ENCODE measurements at regions not wholly inside any gene's neighbourhood (a gene's known extent, or its start where the extent isn't known, plus 50 kb on each side); places are given as distances from the start of the nearest gene placed in this dataset.

GRCh38 chr9:73053543-73053942 lies 98.1 kb upstream of the ANXA1 start:
- no peaks in the 10 kb centered on the region for H3K9me3 ChIP-seq (ENCODE audit: control insufficient read depth in 4 of 4, low read length in 3 of 4)
- no peaks in the 10 kb centered on the region for H3K36me3 ChIP-seq (ENCODE audit: control insufficient read depth in 4 of 4, insufficient read depth in 3 of 4, low read depth in 1 of 4, low read length in 3 of 4)
- peaks cover 5 to 23% (median 9%) of the 10 kb centered on the region in 4 donors for H3K4me1 ChIP-seq (ENCODE audit: control insufficient read depth in 4 of 4, insufficient read depth in 4 of 4, low read length in 3 of 4)
- no peak overlapping the region for H3K27ac ChIP-seq (ENCODE audit: low read depth in 1 of 2, low read length in 2 of 2)
- no peak overlapping the region for H3K4me3 ChIP-seq (ENCODE audit: low read depth in 1 of 3, low read length in 3 of 3)
- DNase-seq (ENCODE audit: low spot score), result no peak
- H3K9ac ChIP-seq (ENCODE audit: low read depth in 1 of 2, low read length in 2 of 2), result no peak overlapping the region
- H3K27me3 ChIP-seq (ENCODE audit: control insufficient read depth in 4 of 4, insufficient read depth in 4 of 4, low read length in 3 of 4), result no peaks in the 10 kb centered on the region
- TF ChIP-seq ATF3 (IDR thresholded peaks at IDR 0.05) (no peak), SP1 (IDR thresholded peaks at IDR 0.05) (no peak), CTCF (IDR thresholded peaks at IDR 0.05; ENCODE audit: low read depth, low read length, missing input control) (no peak), REST (IDR thresholded peaks at IDR 0.05) (no peak), JUND (IDR thresholded peaks at IDR 0.05) (no peak), RXRA (IDR thresholded peaks at IDR 0.05) (peak in 1 of 2 donors; percentile 40), FOXA1 (IDR thresholded peaks at IDR 0.05) (no peak), TAF1 (conservative IDR thresholded peaks at IDR 0.05) (no peak), HNF4G (IDR thresholded peaks at IDR 0.05) (no peak), GABPA (IDR thresholded peaks at IDR 0.05 in 1 of 2, conservative IDR thresholded peaks at IDR 0.05 in 1 of 2) (no peak), NR2F2 (IDR thresholded peaks at IDR 0.05) (no peak), ZBTB33 (IDR thresholded peaks at IDR 0.05) (no peak), MAX (IDR thresholded peaks at IDR 0.05) (no peak), HNF4A (conservative IDR thresholded peaks at IDR 0.05) (no peak), YY1 (IDR thresholded peaks at IDR 0.05) (peak; percentile 31), RAD21 (IDR thresholded peaks at IDR 0.05) (peak in 1 of 2 donors; percentile 8), EGR1 (IDR thresholded peaks at IDR 0.05; ENCODE audit: low read depth in 2 of 2) (no peak), FOXA2 (IDR thresholded peaks at IDR 0.05) (no peak)
- WGBS, result 36% methylated on average over 1 of the region's 1 CpG

Measured in liver (tissue), 8 donors.